A549 (cell line): ENCODE measurements at regions not wholly inside any gene's neighbourhood (a gene's known extent, or its start where the extent isn't known, plus 50 kb on each side); places are given as distances from the start of the nearest gene placed in this dataset.

Experiments used
- ATAC-seq, 2 experiments: fragments of 200-7000 bp in 1 of 2; fragments of >200 bp in 1 of 2; cut with Nextera tagmentation in 1 of 2; cut with Tn5 transposase in 1 of 2; 3 replicates each; pipeline versions ENCODE4 v1.8.0 to v1.9.1; 2018 to 2020; ENCODE audit warnings: mild to moderate bottlenecking in 1 of 2, moderate library complexity in 1 of 2
- CTCF ChIA-PET: fragments of 300-600 bp; sonication (Branson Sonifier 250); formaldehyde crosslinking; extraction: SDS; loops from one replicate; lab custom pipeline; 2021; ENCODE audit warnings: antibody characterized with exemption, inconsistent platforms; lab: Yijun Ruan, JAX
- POLR2A ChIA-PET: fragments of 350-600 bp; formaldehyde crosslinking; extraction: SDS; loops from one replicate; lab custom pipeline; 2021; ENCODE audit warnings: antibody characterized with exemption, inconsistent platforms; lab: Yijun Ruan, JAX
- DNase-seq, 2 experiments: peaks; one replicate each; pipeline versions ENCODE4 v3.0.0 to v3.0.0-alpha.2; 2011 to 2016; ENCODE audit warnings: low read depth in 1 of 2, low spot score in 1 of 2
- FAIRE-seq: peaks from 2 replicates; lab custom pipeline; 2011; peaks lifted over from hg19 to GRCh38; lab: Jason Lieb, UNC
- H3K27ac ChIP-seq, 2 experiments: fragments of >200 bp; sonication (Bioruptor Twin); formaldehyde crosslinking; 3 replicates each; pipeline ENCODE4 v1.5.1; 2016 to 2017
- H3K4me1 ChIP-seq: fragments of >200 bp; sonication (Bioruptor Twin); formaldehyde crosslinking; 3 replicates; pipeline ENCODE4 v1.6.1; 2016
- H3K4me2 ChIP-seq: fragments of >200 bp; sonication (Bioruptor Twin); formaldehyde crosslinking; 3 replicates; pipeline ENCODE4 v1.6.1; 2016
- H3K4me3 ChIP-seq: fragments of >200 bp; sonication (Bioruptor Twin); formaldehyde crosslinking; 3 replicates; pipeline ENCODE4 v1.5.1; 2016
- H3K9me3 ChIP-seq: fragments of >200 bp; sonication (Bioruptor Twin); formaldehyde crosslinking; 3 replicates; pipeline ENCODE4 v1.6.1; 2016
- BHLHE40 ChIP-seq: IDR thresholded peaks from 2 replicates; pipeline ENCODE4 v1.6.1; 2012; ENCODE audit warnings: low read depth, low read length, inconsistent platforms
- CBX2 ChIP-seq: fragments of 200-600 bp; sonication (generic); IDR thresholded peaks from 2 replicates; pipeline ENCODE4 v1.6.1; 2016; ENCODE audit warnings: low read depth, mild to moderate bottlenecking, borderline replicate concordance
- CBX8 ChIP-seq: fragments of 200-600 bp; sonication (generic); IDR thresholded peaks from 2 replicates; pipeline ENCODE4 v1.6.1; 2016
- CHD2 ChIP-seq: fragments of 150-350 bp; IDR thresholded peaks from 2 replicates; pipeline ENCODE4 v1.6.1; 2014; ENCODE audit warnings: low read length; ENCODE audit not compliant: partially characterized antibody
- CTCF ChIP-seq: fragments of >200 bp; sonication (Bioruptor Twin); formaldehyde crosslinking; IDR thresholded peaks from 3 replicates; pipeline ENCODE4 v1.5.1; 2016
- EHF ChIP-seq: fragments of 250-450 bp; sonication (Bioruptor Pico); IDR thresholded peaks from 2 replicates; pipeline ENCODE4 v1.5.0; 2020; ENCODE audit warnings: mild to moderate bottlenecking
- EHMT2 ChIP-seq: fragments of 200-600 bp; sonication (generic); IDR thresholded peaks from 2 replicates; pipeline ENCODE4 v1.6.1; 2016; ENCODE audit warnings: antibody characterized with exemption, low read depth, mild to moderate bottlenecking, moderate library complexity
- ESRRA ChIP-seq: fragments of 150-350 bp; IDR thresholded peaks from 2 replicates; pipeline ENCODE4 v1.6.1; 2014; ENCODE audit warnings: mild to moderate bottlenecking, low read length, borderline replicate concordance
- FOSB ChIP-seq: fragments of 250-450 bp; sonication (Bioruptor Pico); IDR thresholded peaks from 2 replicates; pipeline ENCODE4 v1.5.0; 2020; ENCODE audit warnings: mild to moderate bottlenecking, moderate library complexity
- FOSL2 ChIP-seq, 2 experiments: fragments of 450-650 bp in 1 of 2; fragments of >200 bp in 1 of 2; sonication (Bioruptor Twin) in 1 of 2; formaldehyde crosslinking; IDR thresholded peaks; 2 replicates each; pipeline versions ENCODE4 v1.5.0 to v1.6.1; 2016 to 2020; ENCODE audit warnings: mild to moderate bottlenecking in 1 of 2, moderate library complexity in 1 of 2
- FOXS1 ChIP-seq: fragments of 250-450 bp; sonication (Bioruptor Pico); IDR thresholded peaks from 2 replicates; pipeline ENCODE4 v1.5.0; 2020; ENCODE audit warnings: mild to moderate bottlenecking, moderate library complexity
- GATA3 ChIP-seq: IDR thresholded peaks from 2 replicates; pipeline ENCODE4 v1.6.1; 2012; ENCODE audit warnings: borderline replicate concordance
- HDAC2 ChIP-seq: fragments of 200-600 bp; sonication (generic); IDR thresholded peaks from 2 replicates; pipeline ENCODE4 v1.6.1; 2016
- HES2 ChIP-seq: fragments of >200 bp; sonication (Bioruptor Twin); formaldehyde crosslinking; IDR thresholded peaks from 2 replicates; pipeline ENCODE4 v1.6.1; 2016
- MAFK ChIP-seq: fragments of 450-650 bp; IDR thresholded peaks from 2 replicates; pipeline ENCODE4 v1.6.1; 2014; ENCODE audit not compliant: partially characterized antibody
- NFE2L2 ChIP-seq: fragments of 150-350 bp; conservative IDR thresholded peaks from 2 replicates; pipeline ENCODE4 v1.6.1; 2014; ENCODE audit warnings: low read length
- POLR2AphosphoS2 ChIP-seq: conservative IDR thresholded peaks from 2 replicates; pipeline ENCODE4 v1.6.1; 2012; ENCODE audit warnings: low read length, improper control_type of control experiment, inconsistent platforms
- SREBF2 ChIP-seq: fragments of 450-650 bp; IDR thresholded peaks from 2 replicates; pipeline ENCODE4 v1.6.1; 2014; ENCODE audit warnings: mild to moderate bottlenecking, moderate library complexity
- TFCP2L1 ChIP-seq: fragments of 250-450 bp; sonication (Bioruptor Pico); IDR thresholded peaks from 2 replicates; pipeline ENCODE4 v1.5.0; 2021; ENCODE audit warnings: mild to moderate bottlenecking
- TP53 ChIP-seq: fragments of 250-450 bp; sonication (Bioruptor Pico); IDR thresholded peaks from 2 replicates; pipeline ENCODE4 v1.5.0; 2021; ENCODE audit warnings: mild to moderate bottlenecking, moderate library complexity
- USF2 ChIP-seq: fragments of 450-650 bp; IDR thresholded peaks from 2 replicates; pipeline ENCODE4 v1.6.1; 2014; ENCODE audit warnings: antibody characterized with exemption
- ZFP36 ChIP-seq: fragments of 450-650 bp; IDR thresholded peaks from 2 replicates; pipeline ENCODE4 v1.6.1; 2014; ENCODE audit warnings: borderline replicate concordance; ENCODE audit not compliant: partially characterized antibody
- ZNF302 ChIP-seq: fragments of 250-450 bp; sonication (Bioruptor Pico); IDR thresholded peaks from 2 replicates; pipeline ENCODE4 v1.9.0; 2021; ENCODE audit warnings: inconsistent platforms, mild to moderate bottlenecking, moderate library complexity
- WGBS: methylation state at CpG from one replicate; pipeline ENCODE4 v1.1.6; 2017; ENCODE audit errors: missing lambda C conversion rate; 5-methylcytosine and 5-hydroxymethylcytosine counted together
- TF ChIP-seq, protein P1 (sequence below): fragments of 150-350 bp; IDR thresholded peaks from 2 replicates; pipeline ENCODE4 v1.6.1; 2014; ENCODE audit warnings: low read depth, mild to moderate bottlenecking, low read length

GRCh38 chr14:36014236-36014635 lies 162.3 kb downstream of the PTCSC3 start:
- no peak for FAIRE-seq
- WGBS, result 69% methylated on average over 9 of the region's 9 CpGs
- DNase-seq, result no peak
- Histone ChIP-seq H3K4me1 (no peaks in the 10 kb centered on the region), H3K27ac (no peak overlapping the region), H3K4me2 (no peak overlapping the region), H3K4me3 (no peak overlapping the region), H3K9me3 (no peaks in the 10 kb centered on the region)
- ATAC-seq, result no peak
- TF ChIP-seq EHMT2, result no peak
- TF ChIP-seq MAFK, result no peak
- TF ChIP-seq HDAC2, result no peak
- no peak for TF ChIP-seq BHLHE40
- no peak for TF ChIP-seq CBX2
- no peak for TF ChIP-seq EHF (CRISPR knock-in tag)
- no peak for TF ChIP-seq POLR2AphosphoS2
- TF ChIP-seq FOSL2 (IDR thresholded peaks at IDR 0.05), result no peak
- TF ChIP-seq FOSL2 (CRISPR knock-in tag; IDR thresholded peaks at IDR 0.05), result no peak
- no peak for TF ChIP-seq ZNF302
- no peak for TF ChIP-seq NFE2L2
- no peak for TF ChIP-seq SREBF2
- TF ChIP-seq CTCF, result no peak
- TF ChIP-seq USF2, result no peak
- TF ChIP-seq TFCP2L1 (CRISPR knock-in tag), result no peak
- no peak for TF ChIP-seq FOXS1 (CRISPR knock-in tag)
- POLR2A ChIA-PET, result no interaction called here
- CTCF ChIA-PET, result interaction anchor here (0.6 kb wide), 1 partner anchor 14 kb away, joined by 3 read pairs; no protein-coding TSS in a partner anchor

- ChIA-PET CTCF (no interaction called here), POLR2A (no interaction called here)
- Histone ChIP-seq H3K4me2 (no peak overlapping the region), H3K4me3 (no peak overlapping the region), H3K9me3 (no peaks in the 10 kb centered on the region), H3K4me1 (no peaks in the 10 kb centered on the region)
- DNase-seq, result no peak
- no peak for FAIRE-seq
- 42% methylated on average over 3 of the region's 3 CpGs for WGBS
- no peak for ATAC-seq
- TF ChIP-seq CHD2 (no peak), TP53 (CRISPR knock-in tag) (no peak), CBX8 (no peak), ZFP36 (no peak), ZNF302 (no peak), GATA3 (no peak), HES2 (no peak), ESRRA (no peak), FOSB (no peak)
- TF ChIP-seq, protein P1, sequence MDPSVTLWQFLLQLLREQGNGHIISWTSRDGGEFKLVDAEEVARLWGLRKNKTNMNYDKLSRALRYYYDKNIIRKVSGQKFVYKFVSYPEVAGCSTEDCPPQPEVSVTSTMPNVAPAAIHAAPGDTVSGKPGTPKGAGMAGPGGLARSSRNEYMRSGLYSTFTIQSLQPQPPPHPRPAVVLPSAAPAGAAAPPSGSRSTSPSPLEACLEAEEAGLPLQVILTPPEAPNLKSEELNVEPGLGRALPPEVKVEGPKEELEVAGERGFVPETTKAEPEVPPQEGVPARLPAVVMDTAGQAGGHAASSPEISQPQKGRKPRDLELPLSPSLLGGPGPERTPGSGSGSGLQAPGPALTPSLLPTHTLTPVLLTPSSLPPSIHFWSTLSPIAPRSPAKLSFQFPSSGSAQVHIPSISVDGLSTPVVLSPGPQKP, result no peak
- TF ChIP-seq, all 56 proteins: peak for 0
- H3K27ac ChIP-seq, result no peak overlapping the region
Observed at GRCh38 chr14:36013483-36013882, 163.0 kb downstream of the PTCSC3 start.
